HEK293T (cell line): ENCODE measurements at regions not wholly inside any gene's neighbourhood (a gene's known extent, or its start where the extent isn't known, plus 50 kb on each side); places are given as distances from the start of the nearest gene placed in this dataset.

Experiments
- CTCF ChIA-PET: fragments of 350-600 bp; formaldehyde crosslinking; extraction: SDS; loops from one replicate; lab custom pipeline; 2021; ENCODE audit warnings: antibody characterized with exemption, inconsistent platforms; lab: Yijun Ruan, JAX
- POLR2A ChIA-PET: fragments of 350-600 bp; formaldehyde crosslinking; extraction: SDS; loops from one replicate; lab custom pipeline; 2020; ENCODE audit warnings: antibody characterized with exemption, inconsistent platforms; lab: Yijun Ruan, JAX
- DNase-seq: peaks from one replicate; pipeline ENCODE4 v3.0.0; 2012; ENCODE audit warnings: mixed read lengths; ENCODE audit errors: extremely low spot score
- ARNT ChIP-seq: fragments of 450-650 bp; IDR thresholded peaks from 2 replicates; pipeline ENCODE4 v1.6.1; 2017; ENCODE audit warnings: mild to moderate bottlenecking
- BHLHE40 ChIP-seq: fragments of 450-650 bp; IDR thresholded peaks from 2 replicates; pipeline ENCODE4 v1.6.1; 2016; ENCODE audit warnings: mild to moderate bottlenecking, moderate library complexity, borderline replicate concordance
- CTBP1 ChIP-seq: fragments of 450-650 bp; IDR thresholded peaks from 2 replicates; pipeline ENCODE4 v1.6.1; 2016; ENCODE audit warnings: borderline replicate concordance
- ELF4 ChIP-seq: fragments of 450-650 bp; IDR thresholded peaks from 2 replicates; pipeline ENCODE4 v1.6.1; 2017; ENCODE audit warnings: antibody characterized with exemption
- FOXA1 ChIP-seq: fragments of 450-650 bp; IDR thresholded peaks from 2 replicates; pipeline ENCODE4 v1.6.1; 2016; ENCODE audit warnings: mild to moderate bottlenecking
- FOXK2 ChIP-seq: fragments of 450-650 bp; IDR thresholded peaks from 2 replicates; pipeline ENCODE4 v1.6.1; 2016; ENCODE audit warnings: mild to moderate bottlenecking
- FOXM1 ChIP-seq: fragments of 450-650 bp; IDR thresholded peaks from 2 replicates; pipeline ENCODE4 v1.6.1; 2017; ENCODE audit warnings: mild to moderate bottlenecking, borderline replicate concordance
- HDGF ChIP-seq: fragments of 450-650 bp; IDR thresholded peaks from 2 replicates; pipeline ENCODE4 v1.6.1; 2017; ENCODE audit warnings: antibody characterized with exemption, borderline replicate concordance
- L3MBTL2 ChIP-seq: fragments of 450-650 bp; conservative IDR thresholded peaks from 2 replicates; pipeline ENCODE4 v1.6.1; 2016; ENCODE audit warnings: mild to moderate bottlenecking
- LEF1 ChIP-seq: fragments of 450-650 bp; IDR thresholded peaks from 2 replicates; pipeline ENCODE4 v1.6.1; 2017; ENCODE audit warnings: mild to moderate bottlenecking, borderline replicate concordance
- NFRKB ChIP-seq: fragments of 450-650 bp; IDR thresholded peaks from 2 replicates; pipeline ENCODE4 v1.6.1; 2016; ENCODE audit warnings: mild to moderate bottlenecking, moderate library complexity
- SP1 ChIP-seq: fragments of 450-650 bp; IDR thresholded peaks from 2 replicates; pipeline ENCODE4 v1.6.1; 2017
- SUZ12 ChIP-seq: fragments of 450-650 bp; IDR thresholded peaks from 2 replicates; pipeline ENCODE4 v1.6.1; 2016; ENCODE audit warnings: mild to moderate bottlenecking
- TARDBP ChIP-seq: fragments of 450-650 bp; IDR thresholded peaks from 2 replicates; pipeline ENCODE4 v1.6.1; 2016
- ZNF384 ChIP-seq: fragments of 450-650 bp; IDR thresholded peaks from 2 replicates; pipeline ENCODE4 v1.6.1; 2016
- TF ChIP-seq, protein P1 (sequence below): fragments of 450-650 bp; IDR thresholded peaks from 2 replicates; pipeline ENCODE4 v1.6.1; 2016

DNA sequence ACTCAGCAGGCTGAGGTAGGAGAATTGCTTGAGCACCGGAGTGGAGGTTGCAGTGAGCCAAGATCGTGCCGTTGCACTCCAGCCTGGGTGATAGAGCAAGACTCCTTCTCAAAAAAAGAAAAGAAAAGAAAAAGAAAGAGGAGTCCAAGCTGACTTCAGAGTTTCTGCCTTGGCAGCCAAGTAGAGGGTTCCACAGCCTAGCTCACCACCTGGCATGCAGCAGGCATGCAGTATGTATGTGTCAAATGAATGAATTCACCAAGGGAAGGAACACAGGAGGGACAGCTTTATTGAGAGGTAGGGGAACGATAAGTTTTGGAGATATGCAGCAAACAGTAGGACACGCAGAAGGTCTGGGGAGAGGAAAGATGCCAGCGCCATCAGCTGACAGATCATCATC, 230.4 kb downstream of the BUD13 start:
- DNase-seq, result no peak
- CTCF ChIA-PET, result no interaction called here
- POLR2A ChIA-PET, result no interaction called here
- no peak for TF ChIP-seq TARDBP
- no peak for TF ChIP-seq ARNT
- TF ChIP-seq BHLHE40, result no peak
- no peak for TF ChIP-seq L3MBTL2
- TF ChIP-seq LEF1, result no peak
- TF ChIP-seq NFRKB, result no peak

GRCh38 chr11:116541460-116541859, 231.3 kb downstream of the BUD13 start:
- POLR2A ChIA-PET, result no interaction called here
- CTCF ChIA-PET, result no interaction called here
- DNase-seq, result no peak
- TF ChIP-seq TARDBP, result no peak
- no peak for TF ChIP-seq ELF4
- TF ChIP-seq FOXM1, result no peak
- TF ChIP-seq CTBP1, result no peak
- TF ChIP-seq, protein P1, sequence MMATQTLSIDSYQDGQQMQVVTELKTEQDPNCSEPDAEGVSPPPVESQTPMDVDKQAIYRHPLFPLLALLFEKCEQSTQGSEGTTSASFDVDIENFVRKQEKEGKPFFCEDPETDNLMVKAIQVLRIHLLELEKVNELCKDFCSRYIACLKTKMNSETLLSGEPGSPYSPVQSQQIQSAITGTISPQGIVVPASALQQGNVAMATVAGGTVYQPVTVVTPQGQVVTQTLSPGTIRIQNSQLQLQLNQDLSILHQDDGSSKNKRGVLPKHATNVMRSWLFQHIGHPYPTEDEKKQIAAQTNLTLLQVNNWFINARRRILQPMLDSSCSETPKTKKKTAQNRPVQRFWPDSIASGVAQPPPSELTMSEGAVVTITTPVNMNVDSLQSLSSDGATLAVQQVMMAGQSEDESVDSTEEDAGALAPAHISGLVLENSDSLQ, result no peak
- TF ChIP-seq LEF1, result no peak
- no peak for TF ChIP-seq ARNT
- no peak for TF ChIP-seq NFRKB
- no peak for TF ChIP-seq L3MBTL2
- TF ChIP-seq HDGF, result no peak

DNA sequence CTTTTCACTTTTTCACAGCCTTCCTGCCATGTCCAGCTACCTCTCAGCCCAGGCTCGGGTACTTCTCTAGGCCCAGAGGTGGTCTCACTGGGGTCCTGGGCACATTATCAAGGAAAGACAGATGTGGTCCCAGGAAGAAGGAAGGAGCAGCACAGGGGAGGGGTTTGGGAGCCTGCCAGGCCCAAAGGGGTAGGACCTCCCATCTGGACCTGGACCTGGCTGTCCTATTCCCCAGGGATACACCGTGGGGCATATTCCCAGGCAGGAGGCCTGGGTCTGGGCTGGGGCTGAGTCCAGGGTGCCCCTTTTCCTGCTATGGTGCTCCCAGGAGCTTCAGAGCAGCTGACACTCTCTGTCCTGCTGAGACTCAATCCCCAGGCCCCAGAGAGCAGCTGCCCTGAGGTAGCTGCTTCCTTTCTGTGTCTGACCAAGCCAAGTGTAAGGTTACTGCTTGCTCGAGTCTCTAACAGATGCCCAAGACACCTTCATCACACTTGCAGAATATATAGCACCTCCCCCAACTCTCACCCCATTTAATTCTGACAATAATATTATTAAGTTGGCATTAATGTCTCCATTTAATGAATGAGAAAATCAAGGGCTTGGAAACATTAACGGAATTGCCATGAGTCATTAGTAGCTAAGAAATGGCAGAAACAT, 232.0 kb downstream of the BUD13 start:
- CTCF ChIA-PET, result no interaction called here

DNA sequence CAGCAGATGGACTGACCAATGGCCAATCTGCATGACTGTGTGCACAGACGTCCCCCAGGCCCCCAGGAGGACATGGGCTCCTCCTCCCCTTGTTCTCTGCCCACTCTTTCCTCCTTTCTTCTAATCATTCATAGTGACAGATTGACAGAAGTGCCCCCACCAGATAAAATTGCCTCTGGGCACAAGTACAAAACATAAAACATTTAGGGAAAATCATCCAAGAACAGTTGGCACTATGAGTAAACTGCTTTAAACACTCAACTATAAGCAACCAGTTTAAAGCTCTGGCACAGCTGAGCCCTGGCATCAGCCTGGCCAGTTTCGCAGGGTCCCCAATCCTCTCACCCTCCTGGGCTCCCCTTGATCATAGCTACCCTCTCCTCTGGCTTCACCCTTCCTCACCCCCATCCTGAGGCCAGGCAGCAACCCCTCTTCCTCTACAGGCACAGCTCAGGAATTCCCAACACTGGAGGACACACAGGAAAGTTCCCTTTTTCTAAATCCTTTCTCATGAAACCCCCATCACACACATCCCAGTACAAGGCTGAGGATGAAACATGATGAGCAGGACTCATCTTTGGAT, 232.9 kb downstream of the BUD13 start:
- CTCF ChIA-PET, result no interaction called here
- TF ChIP-seq SP1, result no peak
- TF ChIP-seq L3MBTL2, result no peak
- TF ChIP-seq ARNT, result no peak
- no peak for TF ChIP-seq ZNF384
- TF ChIP-seq NFRKB, result no peak
- no peak for TF ChIP-seq SUZ12
- TF ChIP-seq ELF4, result no peak
- TF ChIP-seq HDGF, result no peak
- TF ChIP-seq FOXK2, result no peak
- TF ChIP-seq CTBP1, result no peak
- no peak for TF ChIP-seq FOXA1
- no peak for TF ChIP-seq FOXM1
- TF ChIP-seq, protein P1, result no peak
- TF ChIP-seq TARDBP, result no peak
- TF ChIP-seq LEF1, result no peak
- TF ChIP-seq BHLHE40, result no peak
- POLR2A ChIA-PET, result no interaction called here
- DNase-seq, result no peak

More for the DNA sequence above, 232.0 kb downstream of the BUD13 start:
- TF ChIP-seq NFRKB (no peak), LEF1 (no peak), HDGF (no peak), ZNF384 (no peak), BHLHE40 (no peak), CTBP1 (no peak), ARNT (no peak), TARDBP (no peak), SUZ12 (no peak), SP1 (no peak), ELF4 (no peak), FOXA1 (no peak), FOXK2 (no peak), L3MBTL2 (no peak), FOXM1 (no peak)
- TF ChIP-seq, protein P1, result no peak
- DNase-seq, result no peak
- POLR2A ChIA-PET, result no interaction called here

- POLR2A ChIA-PET, result no interaction called here
- no peak for DNase-seq
- no peak for TF ChIP-seq SUZ12
- TF ChIP-seq ARNT, result no peak
- no peak for TF ChIP-seq BHLHE40
- no peak for TF ChIP-seq CTBP1
- CTCF ChIA-PET, result interaction anchor here (0.5 kb wide), 1 partner anchor 368 kb away, joined by 4 read pairs; no protein-coding TSS in a partner anchor
Observed at GRCh38 chr11:116539211-116539610, 233.6 kb downstream of the BUD13 start.

DNA sequence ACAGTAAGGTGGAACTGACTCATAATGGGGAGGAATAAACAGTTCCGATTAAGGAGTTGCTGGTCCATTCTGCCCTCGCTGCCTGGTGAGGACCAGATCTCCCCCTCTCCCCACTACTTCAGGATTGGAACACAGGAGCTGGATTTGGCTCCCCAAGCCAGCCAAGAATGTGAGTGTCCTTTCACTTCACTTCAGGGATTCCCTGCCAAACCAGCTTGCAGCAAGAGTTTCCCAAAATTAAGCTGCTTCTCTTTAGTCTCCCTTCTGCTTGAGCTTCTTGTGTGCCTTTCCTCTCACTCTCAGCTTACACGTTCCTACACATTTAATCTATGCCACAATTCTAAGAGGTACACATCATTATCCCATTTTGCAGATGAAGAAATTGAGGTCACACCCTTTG, 234.1 kb downstream of the BUD13 start:
- CTCF ChIA-PET, result interaction anchor here (0.5 kb wide), 1 partner anchor 368 kb away, joined by 4 read pairs; no protein-coding TSS in a partner anchor
- DNase-seq, result no peak
- POLR2A ChIA-PET, result no interaction called here
- TF ChIP-seq FOXA1 (no peak), HDGF (no peak), CTBP1 (no peak), L3MBTL2 (no peak), BHLHE40 (no peak), ZNF384 (no peak), ELF4 (no peak), LEF1 (no peak), SP1 (no peak), FOXM1 (no peak), TARDBP (no peak)
